ENCODE measurements at regions not wholly inside any gene's neighbourhood (a gene's known extent, or its start where the extent isn't known, plus 50 kb on each side); places are given as distances from the start of the nearest gene placed in this dataset.

DNA sequence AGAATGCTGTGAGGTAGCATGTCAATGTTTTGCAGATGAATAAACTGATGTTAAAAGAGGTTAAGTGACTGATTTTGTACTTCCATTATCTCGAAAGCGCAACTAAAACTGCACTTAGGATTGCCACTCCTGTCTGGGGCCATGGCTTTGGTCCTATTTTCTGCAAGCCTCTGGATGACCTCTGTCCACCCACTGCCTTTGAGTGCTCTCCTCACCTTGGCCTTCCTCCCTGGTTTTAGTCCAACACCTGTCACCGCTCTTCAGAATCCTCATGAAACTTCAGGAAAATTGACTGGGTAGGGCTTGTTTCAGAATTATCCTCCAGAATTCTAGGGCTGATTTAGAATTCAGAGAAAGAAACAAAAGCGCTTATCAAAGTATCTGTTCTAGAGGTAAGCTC is 51.1 kb upstream of the HNMT start:
- no peak for TF ChIP-seq CTCF (IDR thresholded peaks at IDR 0.05; ENCODE audit: poor library complexity, severe bottlenecking)
- TF ChIP-seq EZH2 (IDR thresholded peaks at IDR 0.05; ENCODE audit: borderline replicate concordance, insufficient read depth, low read length, poor library complexity, severe bottlenecking): no peak
- no peak for TF ChIP-seq TAF1 (IDR thresholded peaks at IDR 0.05; ENCODE audit: low read depth)
- TF ChIP-seq SMC3 (conservative IDR thresholded peaks at IDR 0.05; ENCODE audit: poor library complexity): no peak
- TF ChIP-seq MXI1 (conservative IDR thresholded peaks at IDR 0.05; ENCODE audit: poor library complexity, severe bottlenecking): no peak
- TF ChIP-seq POLR2AphosphoS5 (IDR thresholded peaks at IDR 0.05): no peak
- TF ChIP-seq EP300 (conservative IDR thresholded peaks at IDR 0.05; ENCODE audit: poor library complexity, severe bottlenecking): no peak
- TF ChIP-seq RAD21 (conservative IDR thresholded peaks at IDR 0.05): no peak
